Uterus (tissue), 2 donors: ENCODE measurements at regions not wholly inside any gene's neighbourhood (a gene's known extent, or its start where the extent isn't known, plus 50 kb on each side); places are given as distances from the start of the nearest gene placed in this dataset.

Experiments used
- CTCF ChIP-seq, 4 experiments: fragments of 200-600 bp in 2 of 4; fragments of 450-650 bp in 2 of 4; sonication (generic) in 2 of 4; IDR thresholded peaks; one replicate each; pipeline ENCODE4 v1.5.1; 2016 to 2019; ENCODE audit warnings: antibody characterized with exemption in 4 of 4, mild to moderate bottlenecking in 2 of 4, moderate library complexity in 1 of 4
- POLR2A ChIP-seq, 2 donors: fragments of 450-650 bp; IDR thresholded peaks; one replicate each; pipeline ENCODE4 v1.6.1; 2016; ENCODE audit warnings: antibody characterized with exemption in 2 of 2, mild to moderate bottlenecking in 1 of 2, moderate library complexity in 1 of 2

DNA sequence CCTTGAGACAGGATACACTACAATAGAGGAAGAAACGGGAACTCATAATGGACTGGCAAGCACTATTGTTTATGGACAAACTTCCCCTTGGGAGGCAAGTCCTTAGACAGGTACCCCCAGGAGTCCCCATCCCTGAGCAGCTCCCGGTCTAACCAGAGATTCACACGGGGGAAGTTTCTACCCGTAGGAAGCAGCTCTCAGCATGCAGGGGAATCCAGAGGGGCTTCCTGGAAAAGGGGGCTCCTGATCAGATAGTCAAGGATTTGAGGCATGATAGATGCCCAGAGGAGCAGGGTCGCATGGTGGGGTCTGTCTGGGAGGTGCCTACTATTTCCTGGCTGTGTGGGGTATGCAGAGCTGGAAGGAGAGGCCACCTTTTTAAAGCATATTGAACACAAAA is 282.4 kb upstream of the RTL1 start:
- TF ChIP-seq POLR2A (IDR thresholded peaks at IDR 0.05), result no peak
- no peak for TF ChIP-seq CTCF (IDR thresholded peaks at IDR 0.05)
